HepG2 (cell line): ENCODE measurements at regions not wholly inside any gene's neighbourhood (a gene's known extent, or its start where the extent isn't known, plus 50 kb on each side); places are given as distances from the start of the nearest gene placed in this dataset.

ENCODE experiments used
- EP300 ChIP-seq, 3 experiments: sonication (generic) in 1 of 3; formaldehyde crosslinking in 1 of 3; IDR thresholded peaks; 2 replicates each; pipeline versions ENCODE4 v1.5.1 to v1.6.1; 2011 to 2020; ENCODE audit warnings: low read depth in 2 of 3, low read length in 2 of 3, borderline replicate concordance in 1 of 3, improper control_type of control experiment in 1 of 3, mild to moderate bottlenecking in 1 of 3, missing genetic modification reagents in 1 of 3, moderate library complexity in 1 of 3
- GFI1 ChIP-seq: sonication (generic); formaldehyde crosslinking; IDR thresholded peaks from 2 replicates; pipeline ENCODE4 v1.5.0; 2020; ENCODE audit warnings: missing genetic modification reagents, mild to moderate bottlenecking, borderline replicate concordance
- GLI4 ChIP-seq: sonication (generic); formaldehyde crosslinking; IDR thresholded peaks from 2 replicates; pipeline ENCODE4 v1.5.1; 2020; ENCODE audit warnings: missing genetic modification reagents, mild to moderate bottlenecking, moderate library complexity, borderline replicate concordance
- GTF2F1 ChIP-seq: fragments of 150-350 bp; IDR thresholded peaks from 2 replicates; pipeline ENCODE4 v1.6.1; 2014; ENCODE audit warnings: low read length
- HOXA5 ChIP-seq: sonication (generic); formaldehyde crosslinking; IDR thresholded peaks from 2 replicates; pipeline ENCODE4 v1.4.0; 2020; ENCODE audit warnings: missing genetic modification reagents
- KDM2A ChIP-seq: sonication (generic); formaldehyde crosslinking; IDR thresholded peaks from 2 replicates; pipeline ENCODE4 v1.4.0; 2020; ENCODE audit warnings: low read depth, missing genetic modification reagents, borderline replicate concordance
- MATR3 ChIP-seq: sonication (generic); formaldehyde crosslinking; IDR thresholded peaks from 2 replicates; pipeline ENCODE4 v1.4.0; 2020; ENCODE audit warnings: missing genetic modification reagents
- NFKBIZ ChIP-seq: IDR thresholded peaks from 2 replicates; pipeline ENCODE4 v1.6.1; 2018; ENCODE audit warnings: missing genetic modification reagents, missing compliant biosample characterization
- NR2F2 ChIP-seq: IDR thresholded peaks from 2 replicates; pipeline ENCODE4 v1.6.1; 2012; ENCODE audit warnings: low read depth, inconsistent platforms, borderline replicate concordance
- RORA ChIP-seq: sonication (generic); formaldehyde crosslinking; IDR thresholded peaks from 2 replicates; pipeline ENCODE4 v1.5.0; 2020; ENCODE audit warnings: mild to moderate bottlenecking, missing genetic modification reagents, moderate library complexity
- TBX3 ChIP-seq: fragments of 450-650 bp; IDR thresholded peaks from 2 replicates; pipeline ENCODE4 v1.6.1; 2017; ENCODE audit warnings: antibody characterized with exemption, mild to moderate bottlenecking, inconsistent platforms, borderline replicate concordance
- ZFP82 ChIP-seq: sonication (generic); formaldehyde crosslinking; IDR thresholded peaks from 2 replicates; pipeline ENCODE4 v1.5.1; 2020; ENCODE audit warnings: mild to moderate bottlenecking, missing genetic modification reagents, borderline replicate concordance
- ZFY ChIP-seq: sonication (generic); formaldehyde crosslinking; IDR thresholded peaks from 2 replicates; pipeline ENCODE4 v1.4.0; 2020; ENCODE audit warnings: missing genetic modification reagents
- ZNF17 ChIP-seq: sonication (generic); formaldehyde crosslinking; IDR thresholded peaks from 2 replicates; pipeline ENCODE4 v1.5.0; 2020; ENCODE audit warnings: mild to moderate bottlenecking, missing genetic modification reagents
- ZNF280B ChIP-seq: sonication (generic); formaldehyde crosslinking; IDR thresholded peaks from 2 replicates; pipeline ENCODE4 v1.5.0; 2020; ENCODE audit warnings: missing genetic modification reagents, mild to moderate bottlenecking, borderline replicate concordance
- ZNF296 ChIP-seq: sonication (generic); formaldehyde crosslinking; conservative IDR thresholded peaks from 2 replicates; pipeline ENCODE4 v1.5.0; 2020; ENCODE audit warnings: mild to moderate bottlenecking, missing genetic modification reagents
- TF ChIP-seq, protein P1 (sequence below): sonication (generic); formaldehyde crosslinking; conservative IDR thresholded peaks from 2 replicates; pipeline ENCODE4 v1.4.0; 2020; ENCODE audit warnings: mild to moderate bottlenecking, missing genetic modification reagents, moderate library complexity
- TF ChIP-seq, protein P2 (sequence below): sonication (generic); formaldehyde crosslinking; IDR thresholded peaks from 2 replicates; pipeline ENCODE4 v1.4.0; 2020; ENCODE audit warnings: mild to moderate bottlenecking, missing genetic modification reagents
- TF ChIP-seq, protein P3 (sequence below): sonication (generic); formaldehyde crosslinking; IDR thresholded peaks from 2 replicates; pipeline ENCODE4 v1.8.0; 2022; ENCODE audit warnings: missing genetic modification reagents, mild to moderate bottlenecking, borderline replicate concordance
- TF ChIP-seq, protein P4 (sequence below): IDR thresholded peaks from 2 replicates; pipeline ENCODE4 v1.6.1; 2016

DNA sequence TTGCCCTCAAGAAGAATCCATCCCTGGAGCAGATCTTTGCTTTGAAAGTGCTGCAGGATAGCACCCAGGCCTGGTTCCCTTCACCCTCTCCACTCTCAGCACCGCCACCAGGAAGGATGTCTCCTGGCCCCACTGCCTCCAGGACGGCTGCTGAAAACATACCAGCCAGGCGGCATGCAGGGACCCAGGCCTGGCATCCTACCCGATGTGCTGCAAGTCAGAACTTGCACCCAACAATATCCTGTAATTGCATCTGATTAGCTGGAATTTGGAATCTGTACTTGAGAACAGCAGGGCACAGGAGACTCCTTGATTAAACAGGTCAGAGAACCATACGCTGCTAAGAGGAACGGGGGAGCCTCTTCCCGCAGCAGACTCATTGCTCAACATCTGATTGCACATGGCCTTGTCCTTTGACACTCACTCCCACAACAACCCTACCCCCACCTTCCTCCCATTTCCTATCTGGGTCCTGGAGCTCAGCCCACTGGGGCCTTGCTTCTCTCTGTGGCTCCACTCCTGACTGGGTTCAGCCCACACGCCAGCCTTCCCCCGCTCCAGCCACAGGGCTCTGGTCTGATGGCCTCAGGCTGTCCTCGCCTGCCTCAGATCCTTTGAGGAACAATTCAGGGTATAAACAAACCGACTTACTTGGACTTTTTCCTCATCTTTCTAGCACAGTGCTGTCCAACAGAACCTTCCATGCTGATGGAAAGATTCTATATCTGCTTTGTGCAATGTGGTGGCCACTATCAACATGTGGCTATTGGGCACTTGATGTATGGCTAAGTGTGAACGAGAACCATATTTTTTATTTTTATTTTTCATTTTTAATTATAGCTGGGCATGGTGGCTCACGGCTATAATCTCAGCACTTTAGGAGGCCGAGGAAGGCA, 78.0 kb downstream of the FGD2 start (continued):
- TF ChIP-seq, protein P1, sequence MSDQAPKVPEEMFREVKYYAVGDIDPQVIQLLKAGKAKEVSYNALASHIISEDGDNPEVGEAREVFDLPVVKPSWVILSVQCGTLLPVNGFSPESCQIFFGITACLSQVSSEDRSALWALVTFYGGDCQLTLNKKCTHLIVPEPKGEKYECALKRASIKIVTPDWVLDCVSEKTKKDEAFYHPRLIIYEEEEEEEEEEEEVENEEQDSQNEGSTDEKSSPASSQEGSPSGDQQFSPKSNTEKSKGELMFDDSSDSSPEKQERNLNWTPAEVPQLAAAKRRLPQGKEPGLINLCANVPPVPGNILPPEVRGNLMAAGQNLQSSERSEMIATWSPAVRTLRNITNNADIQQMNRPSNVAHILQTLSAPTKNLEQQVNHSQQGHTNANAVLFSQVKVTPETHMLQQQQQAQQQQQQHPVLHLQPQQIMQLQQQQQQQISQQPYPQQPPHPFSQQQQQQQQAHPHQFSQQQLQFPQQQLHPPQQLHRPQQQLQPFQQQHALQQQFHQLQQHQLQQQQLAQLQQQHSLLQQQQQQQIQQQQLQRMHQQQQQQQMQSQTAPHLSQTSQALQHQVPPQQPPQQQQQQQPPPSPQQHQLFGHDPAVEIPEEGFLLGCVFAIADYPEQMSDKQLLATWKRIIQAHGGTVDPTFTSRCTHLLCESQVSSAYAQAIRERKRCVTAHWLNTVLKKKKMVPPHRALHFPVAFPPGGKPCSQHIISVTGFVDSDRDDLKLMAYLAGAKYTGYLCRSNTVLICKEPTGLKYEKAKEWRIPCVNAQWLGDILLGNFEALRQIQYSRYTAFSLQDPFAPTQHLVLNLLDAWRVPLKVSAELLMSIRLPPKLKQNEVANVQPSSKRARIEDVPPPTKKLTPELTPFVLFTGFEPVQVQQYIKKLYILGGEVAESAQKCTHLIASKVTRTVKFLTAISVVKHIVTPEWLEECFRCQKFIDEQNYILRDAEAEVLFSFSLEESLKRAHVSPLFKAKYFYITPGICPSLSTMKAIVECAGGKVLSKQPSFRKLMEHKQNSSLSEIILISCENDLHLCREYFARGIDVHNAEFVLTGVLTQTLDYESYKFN (CRISPR knock-in tag): peak; percentile 100
- peak; percentile 94 for TF ChIP-seq KDM2A (CRISPR knock-in tag)
- peak; percentile 93 for TF ChIP-seq NR2F2
- TF ChIP-seq ZNF280B: peak; percentile 87
- TF ChIP-seq, protein P2, sequence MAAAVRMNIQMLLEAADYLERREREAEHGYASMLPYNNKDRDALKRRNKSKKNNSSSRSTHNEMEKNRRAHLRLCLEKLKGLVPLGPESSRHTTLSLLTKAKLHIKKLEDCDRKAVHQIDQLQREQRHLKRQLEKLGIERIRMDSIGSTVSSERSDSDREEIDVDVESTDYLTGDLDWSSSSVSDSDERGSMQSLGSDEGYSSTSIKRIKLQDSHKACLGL: peak; percentile 78
- TF ChIP-seq RORA (CRISPR knock-in tag): no peak
- peak; percentile 95 to 98 for TF ChIP-seq EP300 (IDR thresholded peaks at IDR 0.05; ENCODE audit: low read depth in 2 of 2, low read length in 2 of 2)
- peak; percentile 99 for TF ChIP-seq EP300 (CRISPR knock-in tag; IDR thresholded peaks at IDR 0.05; ENCODE audit: borderline replicate concordance)
- TF ChIP-seq GLI4 (CRISPR knock-in tag): peak; percentile 95; the same call in 1 of the 2 replicates
- TF ChIP-seq GFI1: peak; percentile 93
- TF ChIP-seq ZFY: peak; percentile 85
- TF ChIP-seq, protein P3, sequence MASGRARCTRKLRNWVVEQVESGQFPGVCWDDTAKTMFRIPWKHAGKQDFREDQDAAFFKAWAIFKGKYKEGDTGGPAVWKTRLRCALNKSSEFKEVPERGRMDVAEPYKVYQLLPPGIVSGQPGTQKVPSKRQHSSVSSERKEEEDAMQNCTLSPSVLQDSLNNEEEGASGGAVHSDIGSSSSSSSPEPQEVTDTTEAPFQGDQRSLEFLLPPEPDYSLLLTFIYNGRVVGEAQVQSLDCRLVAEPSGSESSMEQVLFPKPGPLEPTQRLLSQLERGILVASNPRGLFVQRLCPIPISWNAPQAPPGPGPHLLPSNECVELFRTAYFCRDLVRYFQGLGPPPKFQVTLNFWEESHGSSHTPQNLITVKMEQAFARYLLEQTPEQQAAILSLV (CRISPR knock-in tag): peak; percentile 91
- TF ChIP-seq, protein P4, sequence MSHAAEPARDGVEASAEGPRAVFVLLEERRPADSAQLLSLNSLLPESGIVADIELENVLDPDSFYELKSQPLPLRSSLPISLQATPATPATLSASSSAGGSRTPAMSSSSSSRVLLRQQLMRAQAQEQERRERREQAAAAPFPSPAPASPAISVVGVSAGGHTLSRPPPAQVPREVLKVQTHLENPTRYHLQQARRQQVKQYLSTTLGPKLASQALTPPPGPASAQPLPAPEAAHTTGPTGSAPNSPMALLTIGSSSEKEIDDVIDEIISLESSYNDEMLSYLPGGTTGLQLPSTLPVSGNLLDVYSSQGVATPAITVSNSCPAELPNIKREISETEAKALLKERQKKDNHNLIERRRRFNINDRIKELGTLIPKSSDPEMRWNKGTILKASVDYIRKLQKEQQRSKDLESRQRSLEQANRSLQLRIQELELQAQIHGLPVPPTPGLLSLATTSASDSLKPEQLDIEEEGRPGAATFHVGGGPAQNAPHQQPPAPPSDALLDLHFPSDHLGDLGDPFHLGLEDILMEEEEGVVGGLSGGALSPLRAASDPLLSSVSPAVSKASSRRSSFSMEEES (CRISPR knock-in tag): peak; percentile 97
- TF ChIP-seq GTF2F1: no peak
- TF ChIP-seq ZFP82 (CRISPR knock-in tag): peak; percentile 91; the same call in 1 of the 2 replicates
- no peak for TF ChIP-seq ZNF296 (CRISPR knock-in tag)
- TF ChIP-seq ZNF17 (CRISPR knock-in tag): 0 out of 2 replicates have a peak, but pooled peaks have one; percentile 13
- peak; percentile 85 for TF ChIP-seq TBX3
- TF ChIP-seq NFKBIZ (CRISPR knock-in tag): peak; percentile 99
- no peak for TF ChIP-seq MATR3 (CRISPR knock-in tag)
- TF ChIP-seq HOXA5: peak; percentile 98
